HG03442 (cell line): ENCODE measurements at regions not wholly inside any gene's neighbourhood (a gene's known extent, or its start where the extent isn't known, plus 50 kb on each side); places are given as distances from the start of the nearest gene placed in this dataset.
"Not testable (repeated sequence)": the region's sequence is repeated elsewhere in the genome, so short reads cannot be mapped to it uniquely, and the experiment has no call there.

Experiments used
- ATAC-seq: cut with Tn5 transposase; IDR thresholded peaks from one replicate; pipeline ENCODE4 v1.9.1; 2021; ENCODE audit warnings: mild to moderate bottlenecking, moderate library complexity; ENCODE audit not compliant: unreplicated experiment

DNA sequence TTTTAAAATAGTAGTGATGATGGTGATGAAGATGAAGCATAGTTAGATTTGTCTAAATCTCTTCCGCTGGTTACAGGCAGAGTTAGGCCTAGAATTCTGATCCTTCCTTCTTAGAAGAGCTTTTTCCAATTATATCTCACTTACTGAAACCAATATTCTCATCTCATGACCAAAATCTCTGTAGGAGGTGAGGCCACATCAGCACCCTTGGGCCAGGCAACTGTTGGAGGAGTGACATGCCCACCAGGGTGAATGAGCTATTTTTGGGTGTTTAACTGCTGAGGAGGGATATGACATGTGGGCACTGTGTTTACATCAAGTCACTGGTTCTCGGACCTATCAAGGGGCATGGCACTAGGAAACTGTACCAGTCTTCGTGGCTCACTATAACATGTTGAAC is 102.2 kb upstream of the SLC24A3 start:
- no peak for ATAC-seq

DNA sequence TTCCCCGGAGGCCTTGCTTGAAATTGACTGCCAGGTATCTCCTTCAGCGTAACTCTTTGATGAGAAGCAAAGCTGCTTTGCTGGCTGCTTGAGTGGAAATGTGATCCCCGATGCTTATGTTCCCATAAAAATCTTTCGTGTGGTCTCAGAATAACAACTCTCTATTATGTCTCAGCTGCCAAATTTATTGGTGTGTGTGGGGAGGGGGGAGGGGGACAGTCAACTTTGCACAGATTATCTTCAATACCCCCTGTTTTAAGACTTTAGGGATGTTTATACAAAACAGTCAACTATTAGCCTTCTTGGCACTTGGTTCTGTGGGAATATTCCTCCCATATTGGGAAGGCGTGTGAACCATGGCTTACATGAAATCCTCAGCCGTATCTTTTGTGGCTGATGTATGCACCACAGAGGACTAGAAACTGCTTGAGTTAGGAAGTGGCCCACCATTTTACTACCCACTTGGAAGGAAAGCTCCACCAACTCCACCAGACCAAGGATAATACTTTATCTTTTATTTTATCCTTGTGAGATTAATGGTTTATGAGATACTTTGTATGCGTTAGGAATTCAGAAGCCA is 101.5 kb upstream of the SLC24A3 start:
- ATAC-seq = no peak

DNA sequence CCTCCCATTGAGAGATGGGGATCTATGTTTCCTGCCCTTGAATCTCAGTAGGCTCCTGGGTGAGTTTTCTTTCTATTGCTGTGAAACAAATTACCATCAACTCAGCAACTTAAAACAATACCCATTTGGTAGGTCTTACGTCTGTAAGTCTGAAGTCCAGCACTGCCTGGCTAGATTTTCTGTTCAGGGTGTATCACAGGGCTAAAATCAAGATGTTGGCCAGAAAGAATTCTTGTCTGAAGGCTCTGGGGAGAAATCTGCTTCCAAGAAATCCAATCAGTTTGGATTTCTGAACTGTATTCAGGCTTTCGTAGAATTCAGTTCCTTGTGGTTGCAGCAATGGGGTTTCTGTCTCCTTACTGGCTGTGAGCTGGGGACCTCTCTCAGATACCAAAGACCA is 99.6 kb upstream of the SLC24A3 start:
- ATAC-seq = no peak

DNA sequence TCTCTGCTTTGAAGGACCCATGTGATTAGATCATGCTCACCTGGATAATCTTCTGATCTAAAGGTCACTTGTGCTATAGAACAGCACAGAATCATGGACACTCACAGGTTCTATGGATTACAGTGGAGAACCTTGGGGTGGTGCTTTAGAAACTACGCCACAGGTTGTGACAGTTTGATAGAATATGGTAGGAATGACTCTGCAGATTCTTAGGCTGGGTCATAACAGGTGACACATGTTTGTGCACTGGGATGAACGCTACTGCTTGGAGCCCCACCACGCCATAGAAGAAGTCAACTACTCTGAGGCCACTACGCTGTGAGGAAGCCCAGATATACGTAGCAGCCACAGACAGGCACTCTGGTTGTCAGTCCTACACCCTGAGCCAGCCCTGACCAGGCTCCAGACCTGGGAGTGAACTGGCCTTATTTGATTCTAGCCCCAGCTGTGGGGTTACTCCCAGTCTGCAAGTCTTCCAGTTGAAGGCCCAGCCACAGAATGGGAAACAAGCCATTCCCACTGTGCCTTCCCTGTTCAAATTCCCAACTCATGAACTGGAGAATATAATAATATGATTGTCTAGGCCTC is 99.0 kb upstream of the SLC24A3 start:
- no peak for ATAC-seq

DNA sequence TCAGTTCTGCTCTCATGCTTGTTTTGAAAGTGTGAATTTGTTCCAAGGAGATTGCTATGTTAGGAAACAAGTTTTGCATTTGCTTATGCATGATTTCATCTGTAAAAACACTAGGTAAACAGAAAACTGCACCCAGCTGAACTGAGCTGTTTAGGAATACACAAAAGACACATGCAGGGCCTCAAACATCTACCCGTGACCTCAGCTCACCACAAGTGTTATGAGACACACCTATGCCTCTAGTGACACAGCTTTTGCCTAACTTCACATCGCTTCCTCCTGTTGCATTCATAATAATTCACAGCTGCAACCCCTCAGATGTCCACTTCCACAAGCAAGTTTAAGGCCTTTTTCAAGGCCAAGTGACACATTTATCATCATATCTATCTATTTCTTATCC is 98.0 kb upstream of the SLC24A3 start:
- no peak for ATAC-seq

DNA sequence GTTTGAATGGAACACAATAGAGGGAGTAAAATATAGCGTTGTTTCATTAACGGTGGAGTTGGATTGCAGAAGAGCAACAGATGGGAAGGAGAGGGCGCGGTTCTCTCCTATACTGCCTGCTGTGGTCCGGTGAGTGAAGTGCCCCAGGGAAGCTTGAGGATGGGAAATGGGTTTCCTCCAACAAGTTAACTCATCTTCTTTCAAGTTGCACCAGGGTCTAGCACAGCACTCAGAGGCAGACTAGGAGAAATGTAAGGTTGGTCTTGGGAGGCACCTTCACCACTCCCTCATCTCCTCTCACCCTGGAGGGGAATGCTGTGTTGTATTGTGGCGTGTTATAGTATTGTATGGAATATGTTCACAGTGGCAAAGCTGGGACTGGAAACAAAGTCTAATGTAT is 96.9 kb upstream of the SLC24A3 start:
- ATAC-seq = no peak

DNA sequence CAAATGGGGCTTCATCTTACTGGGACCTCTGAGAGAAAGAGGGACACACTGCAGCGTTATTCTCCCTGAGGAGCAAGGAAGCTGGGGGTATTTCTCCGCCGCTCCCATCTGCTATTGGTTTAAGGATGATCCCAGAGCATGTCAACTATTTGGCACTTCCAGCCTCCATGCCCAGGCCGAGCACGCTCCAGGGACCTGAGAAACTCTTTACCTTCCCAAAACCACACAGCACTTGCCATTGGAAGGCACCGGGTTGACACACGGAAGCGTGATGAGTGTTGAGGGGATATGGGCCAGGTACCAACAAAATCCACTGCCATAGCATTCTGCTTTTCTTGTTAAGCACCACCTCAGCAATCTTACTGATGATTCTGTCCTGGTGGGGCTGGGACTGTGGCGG is 92.4 kb upstream of the SLC24A3 start:
- ATAC-seq = no peak

DNA sequence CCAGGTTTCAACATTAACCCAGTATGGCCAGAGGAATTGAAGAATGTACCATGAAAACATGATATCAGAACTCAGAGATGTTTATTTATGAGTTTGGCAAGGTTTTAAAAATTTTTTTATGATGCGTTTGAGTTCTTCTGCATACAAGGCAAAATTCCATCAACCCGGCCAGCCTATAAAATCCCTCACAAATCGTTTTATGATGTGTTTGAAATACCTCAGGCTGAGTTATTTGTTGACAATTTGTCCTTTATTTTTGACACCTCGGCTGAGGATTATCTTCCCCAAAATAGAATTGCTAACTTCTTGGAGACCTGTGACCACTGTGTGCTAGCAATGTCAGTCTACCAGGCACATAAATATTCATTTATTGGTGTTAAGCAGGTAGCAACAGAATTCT is 91.9 kb upstream of the SLC24A3 start:
- ATAC-seq = no peak

DNA sequence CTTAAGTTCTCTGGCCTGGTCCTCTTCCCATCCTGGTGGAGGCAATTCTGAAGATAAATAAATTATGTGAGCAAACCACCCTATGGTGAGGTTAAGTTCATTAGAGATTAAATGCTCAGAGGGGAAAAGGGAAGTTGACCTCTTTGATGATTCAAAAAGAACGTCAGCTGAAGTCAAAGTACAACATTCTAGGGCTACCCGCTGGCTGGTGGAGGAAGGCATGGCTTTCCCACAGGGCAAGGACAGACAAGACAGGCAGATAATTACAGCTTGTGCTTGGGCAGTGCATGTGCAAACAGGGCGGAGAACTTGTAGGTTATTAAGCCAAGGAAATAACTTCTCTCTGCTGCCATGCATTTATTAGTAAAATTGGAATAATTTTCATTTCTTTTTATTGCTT is 91.0 kb upstream of the SLC24A3 start:
- no peak for ATAC-seq

DNA sequence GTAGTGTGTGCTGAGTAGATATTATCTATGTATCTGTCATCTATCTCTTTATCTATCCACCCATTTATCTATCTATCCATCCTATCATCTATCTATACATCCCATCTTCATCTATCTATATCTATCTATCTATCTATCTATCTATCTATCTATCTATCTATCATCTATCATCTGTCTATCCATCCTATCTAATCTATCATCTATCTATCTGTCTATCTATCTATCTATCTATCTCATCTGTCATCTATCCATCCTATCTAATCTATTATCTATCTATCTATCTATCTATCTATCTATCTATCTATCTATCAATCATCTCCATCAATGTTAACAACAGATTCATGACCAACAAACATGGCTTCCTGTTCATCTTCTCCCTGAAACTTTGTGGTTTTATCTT is 90.5 kb upstream of the SLC24A3 start:
- no peak for ATAC-seq

DNA sequence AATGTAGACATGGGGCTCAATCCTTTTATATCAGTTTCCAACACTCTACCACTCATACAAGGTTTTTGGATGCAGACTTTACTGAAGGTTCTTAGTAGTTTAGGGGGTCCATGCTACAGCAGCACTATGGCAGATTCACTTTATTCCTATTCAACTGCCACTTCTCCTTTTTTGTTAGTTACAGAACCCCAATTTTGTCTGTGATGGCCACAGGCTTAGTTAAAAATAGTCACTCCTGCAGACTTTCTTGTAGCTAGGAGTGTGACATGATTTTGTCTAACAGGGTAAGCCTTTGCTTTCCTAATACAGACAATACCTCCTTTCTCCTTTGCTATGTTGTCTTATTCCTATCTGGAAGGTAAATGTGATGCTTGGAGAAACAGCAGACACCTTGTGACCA is 90.0 kb upstream of the SLC24A3 start:
- ATAC-seq = no peak

DNA sequence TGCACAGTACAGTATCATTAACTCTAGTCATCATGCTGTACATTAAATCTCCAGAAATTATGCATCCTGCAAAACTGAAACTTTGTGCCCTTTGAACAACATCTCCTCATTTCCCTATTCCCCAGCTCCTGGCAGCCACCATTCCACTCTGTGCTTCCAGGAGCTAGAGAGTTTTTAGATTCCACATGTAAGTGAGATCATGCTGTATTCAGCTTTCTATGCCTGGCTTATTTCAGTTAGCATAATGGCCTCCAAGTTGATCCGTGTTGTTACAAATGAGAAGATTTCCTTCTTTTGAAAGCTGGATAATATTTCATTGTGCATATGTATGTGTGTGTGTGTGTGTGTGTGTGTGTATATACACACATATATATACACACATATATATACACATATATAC is 86.9 kb upstream of the SLC24A3 start:
- no peak for ATAC-seq

DNA sequence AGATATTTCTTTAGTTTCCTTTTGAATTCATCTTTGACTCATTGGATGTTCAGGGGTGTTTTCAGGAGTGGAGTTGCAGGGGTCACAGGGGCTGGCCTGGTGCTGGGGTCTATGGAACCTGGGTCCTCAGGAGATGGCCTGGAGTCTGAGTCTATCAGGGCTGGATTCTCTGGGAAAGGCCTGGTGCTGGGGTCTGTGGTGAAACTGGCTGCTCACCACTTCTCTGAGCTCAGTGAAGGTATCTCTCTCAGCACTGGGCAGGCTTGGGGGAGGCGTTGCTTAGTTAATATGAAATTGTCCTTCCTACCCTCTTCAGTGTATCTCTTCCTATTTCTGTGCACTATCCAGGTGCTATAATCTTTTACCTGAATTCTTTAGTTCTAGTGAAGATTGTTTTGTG is 83.1 kb upstream of the SLC24A3 start:
- no peak for ATAC-seq

DNA sequence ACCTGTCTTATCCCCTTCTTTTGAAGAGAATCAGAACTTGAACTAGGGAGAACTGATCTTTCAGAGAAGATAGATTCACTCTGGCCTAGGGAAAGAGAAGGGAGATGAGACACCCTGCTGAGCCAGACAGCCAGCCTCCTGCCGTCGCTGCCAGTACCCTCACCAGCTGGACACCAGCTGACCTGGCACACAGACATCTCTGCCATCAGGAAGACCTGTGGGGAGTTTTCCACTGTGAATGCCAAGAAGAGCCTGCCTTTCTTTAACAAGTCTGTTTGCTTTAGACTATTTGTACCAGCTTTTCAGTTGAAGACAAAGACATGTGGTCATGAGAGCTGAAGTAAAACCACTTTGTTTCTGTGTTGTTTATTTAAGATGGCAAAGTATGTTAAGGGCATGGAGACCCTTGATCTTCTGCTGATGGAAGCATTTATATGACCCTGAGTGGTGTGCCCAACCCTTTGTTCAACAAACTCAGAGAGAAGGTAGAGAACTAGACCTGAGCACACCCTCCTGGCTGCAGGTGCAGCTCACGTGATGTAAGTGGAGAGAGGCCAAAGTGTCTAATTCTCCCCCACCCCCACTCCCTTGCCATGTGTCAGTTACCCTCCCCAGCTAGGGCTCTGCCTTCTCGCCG is 82.3 kb upstream of the SLC24A3 start:
- no peak for ATAC-seq

DNA sequence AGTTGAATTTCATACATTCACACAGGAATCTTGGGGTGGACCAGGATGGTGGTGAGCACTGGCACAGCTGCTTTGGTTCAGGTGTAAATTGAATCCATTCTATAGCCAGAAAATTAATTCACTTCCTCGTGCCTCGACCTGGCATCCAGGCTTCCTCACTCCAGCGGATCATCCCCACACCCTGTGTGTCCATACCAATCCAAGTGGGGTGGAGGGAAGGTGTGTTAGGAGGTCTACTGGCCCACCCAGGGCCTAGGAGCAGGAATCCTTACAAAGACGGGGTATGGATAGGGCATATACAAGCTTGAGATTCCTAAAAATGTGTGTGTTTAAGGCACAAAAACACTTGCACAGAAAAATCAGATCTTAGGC is 81.8 kb upstream of the SLC24A3 start:
- ATAC-seq = no peak

DNA sequence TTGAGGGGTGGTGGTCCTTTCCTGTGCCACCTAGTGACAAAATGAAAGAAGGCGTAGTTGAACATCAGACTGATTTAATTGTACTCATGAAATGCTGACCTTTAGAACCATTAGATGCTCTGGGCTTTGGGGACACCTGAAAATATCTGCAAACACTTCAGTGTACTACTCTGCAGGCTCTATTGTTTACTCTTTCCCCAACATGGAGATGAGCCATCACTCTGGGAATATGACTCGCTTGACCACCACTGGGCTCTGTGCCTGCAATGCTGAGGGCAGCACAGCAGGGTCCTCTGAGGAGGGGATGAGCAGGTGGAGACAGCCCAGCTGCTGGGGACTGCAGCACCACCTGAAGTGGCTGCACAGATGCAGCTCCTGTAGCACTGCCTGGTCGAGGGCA is 74.8 kb upstream of the SLC24A3 start:
- ATAC-seq = no peak

DNA sequence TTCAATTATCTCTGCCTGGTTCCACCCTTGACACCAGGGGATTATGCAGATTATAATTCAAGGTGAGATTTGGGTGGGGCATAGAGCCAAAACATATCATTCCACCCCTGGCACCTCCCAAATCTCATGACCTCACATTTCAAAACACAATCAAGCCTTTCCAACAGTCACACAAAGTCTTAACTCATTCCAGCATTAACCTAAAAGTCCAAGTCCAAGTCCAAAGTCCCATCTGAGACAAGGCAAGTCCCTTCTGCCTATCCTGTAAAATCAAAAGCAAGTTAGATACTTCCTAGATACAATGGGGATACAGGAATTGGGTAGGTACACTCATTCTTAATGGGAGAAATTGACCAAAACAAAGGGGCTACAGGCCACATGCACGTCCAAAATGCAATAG is 73.7 kb upstream of the SLC24A3 start:
- no peak for ATAC-seq

DNA sequence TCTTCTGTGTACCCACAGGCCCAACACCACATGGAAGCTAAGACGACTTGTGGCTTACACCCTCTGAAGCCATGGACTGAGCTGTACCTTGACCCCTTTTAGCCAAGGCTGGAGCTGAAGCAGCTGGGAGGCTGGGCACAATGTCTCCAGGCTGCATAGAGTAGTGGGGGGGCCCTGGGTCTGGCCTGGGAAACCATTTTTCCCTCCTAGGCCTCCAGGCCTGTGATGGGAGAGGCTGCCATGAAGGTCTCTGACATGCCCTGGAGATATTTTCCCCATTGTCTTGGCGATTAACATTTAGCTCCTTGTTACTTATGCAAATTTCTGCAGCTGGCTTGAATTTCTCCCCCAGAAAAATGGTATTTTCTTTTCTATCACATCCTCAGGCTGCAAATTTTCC is 72.9 kb upstream of the SLC24A3 start:
- not testable (repeated sequence) for ATAC-seq

DNA sequence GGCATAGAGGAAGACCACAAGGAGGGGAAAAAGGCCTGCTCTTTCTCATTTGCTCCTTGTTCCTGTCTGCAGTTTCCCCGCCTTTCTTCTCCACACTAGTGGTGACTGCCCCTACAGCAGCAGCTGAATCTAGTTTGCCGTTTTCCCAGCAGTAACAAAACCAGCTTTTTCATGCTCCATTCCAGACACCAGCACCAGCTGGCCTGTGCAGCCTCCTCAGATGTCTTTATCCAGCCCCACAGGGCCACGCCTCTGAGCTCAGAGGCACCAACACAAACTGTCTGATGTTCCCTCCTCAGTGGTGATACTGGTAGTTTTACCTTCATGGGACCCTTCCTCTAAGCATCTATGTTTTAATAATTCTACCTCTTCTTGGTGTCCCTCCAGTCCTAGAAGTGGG is 70.4 kb upstream of the SLC24A3 start:
- ATAC-seq = no peak

DNA sequence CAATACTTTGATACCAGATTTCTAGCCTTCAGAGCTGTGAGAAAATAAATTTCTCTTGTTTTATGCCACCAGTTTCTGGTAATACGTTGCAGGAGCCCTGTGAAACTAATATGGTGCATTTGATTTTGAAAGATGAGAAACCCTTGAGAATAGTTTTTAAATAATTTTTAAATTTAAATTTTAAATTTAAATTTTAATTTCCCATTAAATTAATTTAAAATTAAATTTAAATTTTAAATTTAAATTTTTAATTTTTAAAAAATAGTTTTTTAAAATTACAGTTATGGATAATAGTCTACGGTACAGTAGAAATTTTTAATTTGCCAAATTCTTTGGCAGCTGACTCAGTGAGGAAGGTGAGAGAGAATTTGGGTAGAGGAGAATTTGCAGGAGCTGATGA is 68.6 kb upstream of the SLC24A3 start:
- no peak for ATAC-seq

DNA sequence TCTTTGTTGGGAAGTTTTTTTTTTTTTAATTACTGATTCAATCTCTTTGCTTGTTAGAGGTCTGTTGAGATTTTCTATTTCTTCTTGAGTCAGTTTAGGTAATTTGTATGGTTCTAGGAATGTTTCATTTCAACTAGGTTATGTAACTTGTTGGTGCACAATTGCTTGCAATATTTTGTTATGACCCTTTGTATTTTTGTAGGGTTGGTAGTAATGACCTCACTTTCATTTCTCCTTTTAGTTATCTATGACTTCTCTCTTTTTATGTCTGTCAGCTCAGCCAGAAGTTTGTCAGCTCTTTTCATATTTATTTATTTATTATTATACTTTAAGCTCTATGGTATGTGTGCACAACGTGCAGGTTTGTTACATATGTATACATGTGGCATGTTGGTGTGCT is 51.1 kb upstream of the SLC24A3 start:
- ATAC-seq = no peak
